WI38 (cell line): ENCODE measurements at regions not wholly inside any gene's neighbourhood (a gene's known extent, or its start where the extent isn't known, plus 50 kb on each side); places are given as distances from the start of the nearest gene placed in this dataset.

Experiments
- H3K4me3 ChIP-seq: 2 replicates; pipeline ENCODE4 v1.5.1; 2011; ENCODE audit warnings: low read depth, mild to moderate bottlenecking, control low read depth, low read length
- CTCF ChIP-seq: IDR thresholded peaks from 2 replicates; pipeline ENCODE4 v1.5.1; 2012; ENCODE audit warnings: low read depth, mild to moderate bottlenecking, control low read depth, low read length

- no peak for TF ChIP-seq CTCF
Observed at GRCh38 chr2:155653176-155653575, 679.3 kb downstream of the NR4A2 start.

GRCh38 chr2:155651851-155652250 is 680.7 kb downstream of the NR4A2 start:
- TF ChIP-seq CTCF = no peak
- no peak overlapping the region for H3K4me3 ChIP-seq

More at GRCh38 chr2:155653176-155653575, 679.3 kb downstream of the NR4A2 start:
- H3K4me3 ChIP-seq = no peak overlapping the region

DNA sequence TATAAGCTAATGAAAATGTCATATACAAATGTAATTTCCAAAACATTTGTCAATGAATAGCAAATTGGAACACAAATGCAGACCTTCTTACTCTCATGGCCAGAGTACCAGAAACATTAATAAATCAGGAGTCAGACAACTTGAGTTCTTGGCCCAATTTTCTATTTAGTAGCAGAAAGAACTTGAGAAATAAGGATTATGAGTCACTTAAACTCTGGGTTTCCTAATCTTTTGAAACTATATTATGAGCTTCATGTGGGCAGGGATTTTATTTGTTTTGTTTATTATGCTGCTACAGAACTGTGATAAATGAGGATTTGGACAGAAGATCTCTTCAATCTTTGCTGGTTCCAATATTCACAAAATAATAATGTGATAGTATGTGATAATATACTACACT is 686.7 kb downstream of the NR4A2 start:
- no peak overlapping the region for H3K4me3 ChIP-seq
- TF ChIP-seq CTCF = no peak

GRCh38 chr2:155643056-155643775 is 689.3 kb downstream of the NR4A2 start:
- no peak overlapping the region for H3K4me3 ChIP-seq
- TF ChIP-seq CTCF = no peak

GRCh38 chr2:155633887-155634570 is 698.5 kb downstream of the NR4A2 start:
- TF ChIP-seq CTCF = no peak
- no peak overlapping the region for H3K4me3 ChIP-seq

DNA sequence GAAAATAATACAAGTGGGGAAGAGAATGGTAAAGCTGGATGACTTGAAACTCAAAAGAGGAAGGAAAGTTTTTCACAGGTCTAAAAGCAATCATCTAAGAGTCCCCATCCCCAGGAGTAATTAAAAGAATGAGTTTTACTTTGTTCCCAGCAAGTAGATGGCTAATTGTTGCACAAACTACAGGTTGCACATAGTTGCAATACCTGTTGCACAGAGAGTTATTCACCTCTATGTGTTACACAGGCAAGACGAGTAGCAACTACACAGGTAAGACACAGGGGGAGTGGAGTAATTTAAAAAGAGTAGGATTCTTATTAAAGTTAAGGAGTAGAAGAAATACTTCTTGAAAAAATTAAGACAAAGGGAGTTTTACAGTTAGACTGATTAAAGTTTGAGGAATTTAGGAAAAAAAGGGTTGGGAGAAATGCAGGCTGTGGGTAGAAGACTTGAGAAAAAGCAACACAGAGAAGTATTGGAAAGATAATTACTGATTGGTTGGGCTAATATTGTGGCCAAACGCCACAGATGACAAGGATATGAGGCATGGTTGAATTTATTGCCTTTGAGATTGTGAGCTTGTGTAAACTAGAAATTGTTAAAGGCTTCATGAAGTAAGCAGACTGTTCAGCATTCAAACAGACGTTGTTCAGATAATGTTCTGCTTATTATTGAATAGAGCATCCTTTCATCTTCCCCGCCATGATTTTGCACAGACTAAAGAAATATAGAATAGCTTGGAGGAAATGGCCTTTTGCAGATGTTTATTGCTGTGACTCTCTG is 699.3 kb downstream of the NR4A2 start:
- H3K4me3 ChIP-seq = no peak overlapping the region
- TF ChIP-seq CTCF = no peak
